ENCODE measurements at regions not wholly inside any gene's neighbourhood (a gene's known extent, or its start where the extent isn't known, plus 50 kb on each side); places are given as distances from the start of the nearest gene placed in this dataset.

DNA sequence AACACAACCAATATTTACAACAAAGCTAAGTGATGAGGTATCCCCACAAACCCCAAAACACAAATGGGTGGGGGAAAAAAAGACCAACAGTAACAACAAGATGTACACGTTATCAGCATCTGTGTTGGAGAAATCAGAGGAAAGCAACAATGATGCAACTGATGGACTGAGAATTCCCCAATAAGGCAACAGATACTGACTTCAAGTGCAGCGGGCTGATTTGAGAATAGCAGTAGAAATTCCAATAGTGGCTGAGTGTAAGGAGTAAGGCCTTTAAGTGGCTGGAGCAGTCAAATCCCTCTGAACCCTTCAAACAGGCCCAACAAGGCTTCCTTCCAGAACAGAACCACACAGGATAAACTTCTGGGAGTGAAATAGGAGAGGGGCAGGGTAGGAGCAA is 97.6 kb downstream of the TM2D1 start:
- no peak for DNase-seq

- no peak for DNase-seq
Measured at GRCh38 chr1:61626816-61627215, 98.1 kb downstream of the TM2D1 start.

DNA sequence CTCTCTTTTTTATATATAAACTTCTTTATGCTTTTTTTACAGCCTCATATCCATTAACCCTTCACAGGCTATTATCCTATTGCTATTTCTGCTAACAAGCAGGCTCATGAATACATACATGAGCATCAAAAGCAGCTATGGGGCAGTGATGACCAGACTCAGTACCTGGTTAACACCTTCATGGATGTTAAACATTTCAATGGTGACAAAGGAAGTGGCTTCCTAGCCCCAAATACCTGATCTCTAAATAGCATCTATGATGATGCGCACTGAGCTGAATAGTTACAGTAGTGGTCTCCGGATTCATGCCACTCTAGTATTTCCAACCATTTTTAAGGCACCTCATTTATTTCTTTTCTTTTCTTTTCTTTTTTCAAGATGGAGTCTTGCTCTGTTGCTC is 101.1 kb downstream of the TM2D1 start:
- no peak for DNase-seq

DNA sequence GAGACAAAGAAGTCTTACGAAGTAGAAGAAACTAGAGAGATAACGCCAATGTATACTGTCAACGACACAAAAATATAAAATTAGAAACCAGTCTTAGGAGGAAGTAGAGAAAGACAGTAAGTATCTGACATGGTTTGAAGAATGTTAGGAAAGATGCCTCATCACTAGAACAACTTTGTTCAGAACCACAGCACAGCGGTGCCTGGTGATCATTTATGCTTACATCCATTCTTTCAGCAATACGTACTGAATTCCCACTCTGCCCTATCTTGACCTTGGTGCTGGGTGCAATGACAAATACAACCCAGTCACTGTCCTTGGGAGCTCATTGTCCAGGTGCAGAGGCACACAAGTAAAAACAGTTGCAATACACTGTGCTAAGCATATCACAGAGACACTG is 104.4 kb downstream of the TM2D1 start:
- no peak for DNase-seq

DNA sequence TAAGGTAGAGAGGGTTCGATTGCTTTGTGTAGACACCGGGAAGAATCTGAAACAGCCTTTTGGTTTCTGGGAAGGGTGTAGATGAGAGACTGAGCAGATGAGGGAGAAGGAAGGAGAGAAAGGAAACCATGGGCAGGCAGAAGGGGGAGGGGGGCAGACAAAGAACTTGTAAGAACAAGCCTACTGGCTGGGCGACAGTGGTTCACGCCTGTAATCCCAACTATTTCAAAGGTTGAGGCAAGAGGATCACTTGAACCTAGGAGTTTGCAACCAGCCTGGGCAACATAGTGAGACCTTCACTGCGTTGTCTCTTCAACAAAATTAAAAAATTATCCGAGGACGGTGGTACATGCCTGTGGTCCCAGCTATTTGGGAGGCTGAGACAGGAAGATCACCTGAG is 106.2 kb downstream of the TM2D1 start:
- DNase-seq = no peak

DNA sequence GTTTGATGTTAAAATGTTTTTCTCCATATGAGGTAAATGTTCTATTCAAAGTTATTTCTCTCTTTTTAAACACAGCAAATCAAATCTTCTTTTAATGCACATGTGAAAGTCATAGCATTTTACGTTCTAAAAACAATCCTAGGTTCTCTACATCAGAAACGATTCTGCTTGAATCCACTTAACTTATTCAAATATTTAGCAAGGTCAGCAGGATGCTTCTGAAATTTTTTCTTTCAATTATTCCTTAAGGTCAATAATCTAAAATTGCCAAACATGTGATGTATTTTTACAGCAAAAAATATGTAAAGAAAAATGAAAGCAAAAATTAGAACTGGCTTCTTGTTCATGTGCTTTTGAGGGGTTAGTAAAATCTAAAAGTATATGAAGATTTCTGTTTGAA is 106.7 kb downstream of the TM2D1 start:
- no peak for DNase-seq

DNA sequence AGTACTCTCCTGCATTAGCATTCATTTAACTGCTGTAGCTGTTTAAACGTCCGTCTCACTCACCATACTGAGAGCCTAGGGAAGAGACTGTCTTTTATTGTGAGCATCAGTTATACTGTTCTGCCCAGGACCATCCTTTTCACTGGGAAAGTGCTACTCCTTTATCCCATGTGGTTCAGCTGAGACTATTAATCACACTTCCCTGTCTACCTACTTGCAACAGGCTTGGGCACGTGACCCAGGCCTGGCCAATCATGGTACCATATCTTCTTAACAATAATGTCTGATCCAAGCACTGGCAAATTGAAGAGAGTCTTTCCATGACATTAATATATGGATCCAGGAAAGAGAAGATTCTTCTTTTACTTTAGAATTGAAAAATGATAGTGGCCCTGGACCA is 108.1 kb downstream of the TM2D1 start:
- no peak for DNase-seq

DNA sequence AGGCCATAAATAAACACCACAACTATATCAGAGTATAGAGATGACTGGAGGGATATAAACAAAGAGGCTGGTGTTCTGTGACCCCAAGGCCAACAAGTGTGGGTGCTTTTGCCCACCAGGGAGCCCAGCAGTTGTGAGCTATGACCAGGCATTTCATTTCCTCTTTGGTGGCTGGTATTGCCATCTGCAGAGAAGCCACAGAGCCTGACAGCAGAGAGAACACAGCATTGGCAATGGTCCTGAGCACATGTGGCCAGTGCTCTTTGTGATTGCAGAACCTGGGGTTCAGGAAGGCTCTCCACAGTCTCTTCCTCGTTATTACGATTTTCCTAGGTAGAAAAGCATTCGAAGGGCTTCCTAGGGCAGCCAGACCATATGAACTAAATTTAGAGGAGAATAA is 112.3 kb downstream of the TM2D1 start:
- peak in 1 of 2 donors; percentile 1 for DNase-seq

DNA sequence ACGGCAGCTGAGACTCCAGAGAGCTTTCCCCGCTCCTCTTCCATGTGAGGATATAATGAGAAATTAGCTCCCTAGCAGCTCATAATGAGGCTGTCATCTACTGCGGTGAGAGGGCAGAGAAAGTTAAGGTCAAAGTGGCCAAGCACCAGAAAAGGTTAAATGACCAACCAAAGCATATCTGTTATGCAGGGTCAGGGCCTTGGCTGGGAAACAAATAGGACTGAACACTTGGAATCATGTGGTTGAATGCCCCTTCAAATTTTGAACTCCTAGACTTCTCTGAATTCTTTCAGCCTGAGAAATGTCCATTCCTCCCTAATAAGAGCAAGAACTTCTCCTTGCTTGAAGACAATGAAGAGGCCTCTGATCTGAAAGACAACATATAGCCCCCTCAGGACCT is 115.9 kb downstream of the TM2D1 start:
- DNase-seq = no peak

DNA sequence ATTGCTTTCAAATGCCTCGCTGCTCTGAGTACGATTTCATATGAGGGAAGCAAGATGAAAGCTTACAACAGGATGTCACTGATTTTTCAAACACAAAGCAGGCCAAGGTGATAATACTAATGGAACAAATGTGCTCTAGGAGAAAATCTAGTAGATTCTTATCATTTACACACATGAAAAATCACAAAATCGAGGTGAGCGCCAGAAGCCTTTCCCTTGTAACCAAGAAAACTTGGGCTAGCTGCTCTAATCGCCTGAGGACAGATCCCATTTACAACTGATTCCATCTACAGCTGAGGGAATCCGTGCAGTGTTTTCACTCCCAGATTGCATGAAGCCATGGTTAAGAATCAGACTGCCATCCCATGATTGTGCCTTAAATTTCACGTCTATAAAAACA is 117.5 kb downstream of the TM2D1 start:
- no peak for DNase-seq

- no peak for DNase-seq
Measured at GRCh38 chr1:61606448-61607312, 118.3 kb downstream of the TM2D1 start.

DNA sequence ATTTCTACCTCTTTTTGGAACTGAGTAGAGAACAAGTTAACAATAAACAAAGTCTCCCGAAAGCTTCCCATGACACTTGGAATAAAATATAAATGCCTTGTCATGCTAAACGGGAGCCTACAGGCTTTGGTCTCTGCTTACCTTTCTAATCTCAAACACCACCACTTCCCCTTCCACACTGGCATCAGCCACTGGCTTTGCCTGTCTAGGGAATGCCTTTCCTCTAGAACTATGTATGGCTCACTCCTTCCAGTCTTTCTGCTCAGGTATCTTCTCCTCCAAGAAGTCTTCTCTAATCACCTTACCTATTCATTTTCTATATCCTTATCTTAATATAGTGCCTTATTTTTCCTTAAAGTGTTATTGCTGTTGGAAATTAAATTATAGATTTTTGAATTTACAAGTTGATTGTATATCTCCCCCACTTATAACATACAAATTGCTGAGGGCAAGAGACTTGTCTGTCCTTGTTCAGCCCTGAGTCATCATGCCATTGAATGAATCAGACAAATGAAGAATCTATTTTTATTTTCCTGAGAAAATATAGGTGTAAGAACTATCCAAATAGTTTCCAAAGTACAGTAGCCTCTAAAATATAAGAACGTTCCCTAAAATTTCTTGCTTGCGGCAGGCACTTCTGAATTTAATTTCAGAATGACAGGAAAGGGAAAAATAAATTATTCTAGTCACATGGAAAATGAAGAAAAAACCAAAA is 119.2 kb downstream of the TM2D1 start:
- no peak for DNase-seq

- no peak for DNase-seq
Measured at GRCh38 chr1:61604684-61605083, 120.3 kb downstream of the TM2D1 start.

GRCh38 chr1:61604261-61604660 is 120.7 kb downstream of the TM2D1 start:
- no peak for DNase-seq

DNA sequence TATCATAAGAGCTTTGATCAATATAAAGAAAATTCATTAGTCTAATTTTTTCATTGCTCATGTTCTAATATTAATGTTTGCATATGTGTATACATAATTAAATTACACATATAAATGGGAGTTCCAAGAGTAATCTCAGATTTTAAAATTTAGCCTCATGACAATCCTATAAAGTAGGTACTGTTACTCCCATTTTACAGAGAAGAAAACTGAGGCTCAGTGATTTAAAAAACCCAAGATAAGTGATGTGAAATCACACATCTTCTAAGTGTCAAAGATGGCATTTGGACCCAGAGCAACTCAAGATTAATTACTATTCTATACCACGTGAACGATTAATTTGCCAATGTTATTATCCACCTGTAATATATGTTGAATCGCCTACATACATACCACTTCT is 122.3 kb downstream of the TM2D1 start:
- DNase-seq = no peak

DNA sequence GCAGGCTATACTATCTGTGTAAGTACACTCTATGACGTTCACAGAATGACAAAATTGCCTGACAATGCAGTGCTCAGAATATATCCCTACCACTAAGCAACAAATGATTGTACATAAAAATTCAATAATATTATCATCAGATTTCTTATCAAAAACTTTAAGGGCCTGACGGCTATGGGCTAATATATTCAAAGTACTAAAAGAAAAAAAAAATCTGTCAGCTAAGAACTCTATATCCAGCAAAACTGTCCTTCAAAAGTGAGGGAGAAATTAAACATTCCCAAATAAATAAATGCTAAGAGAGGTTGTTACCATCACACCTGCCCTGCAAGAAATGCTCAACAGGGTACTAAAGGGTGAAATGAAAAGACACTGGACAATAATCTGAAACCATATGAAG is 127.3 kb downstream of the TM2D1 start:
- DNase-seq = no peak

DNA sequence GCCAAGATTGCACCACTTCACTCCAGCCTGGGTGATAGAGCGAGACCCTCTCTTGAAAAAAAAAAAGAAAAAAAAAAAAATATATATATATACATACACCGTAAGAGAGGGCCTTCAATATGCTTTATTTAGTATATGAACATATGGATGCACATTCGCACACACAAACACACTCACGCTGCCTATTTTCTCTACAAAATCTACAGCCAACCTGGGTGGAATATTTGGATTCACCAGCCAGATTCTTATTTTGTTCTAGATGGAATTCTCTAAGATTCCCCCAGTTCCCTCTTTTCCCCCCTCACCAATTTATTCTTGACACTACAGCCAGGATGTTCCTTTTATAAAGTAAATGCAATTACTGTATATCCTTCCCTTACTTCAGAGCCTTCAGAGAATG is 131.6 kb downstream of the TM2D1 start:
- no peak for DNase-seq

DNA sequence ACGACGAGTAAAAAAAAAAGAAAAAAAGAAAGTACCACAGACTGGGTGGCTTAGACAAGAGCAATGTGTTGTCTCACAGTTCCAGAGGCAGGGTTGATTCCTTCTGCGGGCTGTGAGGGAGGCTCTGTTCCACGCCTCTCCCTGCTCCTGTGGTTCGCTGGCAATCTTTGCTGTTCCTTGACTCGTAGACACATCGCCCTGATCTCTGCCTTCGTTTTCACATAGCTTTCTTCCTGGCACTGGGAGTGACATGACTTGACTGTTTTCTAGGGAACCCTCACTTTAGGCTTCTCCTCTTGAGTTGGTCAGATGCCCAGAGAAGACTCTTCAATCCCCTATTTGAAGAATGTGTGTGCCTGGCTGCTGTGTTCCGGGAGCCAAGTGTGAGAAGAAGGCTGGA is 133.6 kb downstream of the TM2D1 start:
- no peak for DNase-seq

GRCh38 chr1:61588736-61589672 is 135.9 kb downstream of the TM2D1 start:
- peak; percentile 31 to 51 for DNase-seq

DNA sequence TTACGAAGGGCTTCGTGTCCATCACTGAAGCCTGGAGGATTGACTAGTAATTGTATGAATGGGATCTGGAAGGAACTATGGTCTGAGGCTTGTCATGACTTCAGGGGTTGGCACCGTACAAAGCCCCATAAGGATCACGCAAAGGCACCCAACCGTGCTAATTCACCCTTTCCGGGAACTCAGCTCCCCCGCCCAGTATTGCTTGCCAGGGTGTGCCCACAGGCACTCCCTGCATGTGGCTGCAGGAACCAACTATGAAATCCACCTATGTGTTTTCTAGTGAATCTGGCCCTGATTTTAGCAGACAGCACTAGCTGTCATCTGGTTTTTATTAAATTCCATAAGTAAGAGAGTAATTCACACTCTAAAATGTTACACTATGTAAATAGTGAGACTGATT is 139.2 kb downstream of the TM2D1 start:
- DNase-seq = no peak

DNA sequence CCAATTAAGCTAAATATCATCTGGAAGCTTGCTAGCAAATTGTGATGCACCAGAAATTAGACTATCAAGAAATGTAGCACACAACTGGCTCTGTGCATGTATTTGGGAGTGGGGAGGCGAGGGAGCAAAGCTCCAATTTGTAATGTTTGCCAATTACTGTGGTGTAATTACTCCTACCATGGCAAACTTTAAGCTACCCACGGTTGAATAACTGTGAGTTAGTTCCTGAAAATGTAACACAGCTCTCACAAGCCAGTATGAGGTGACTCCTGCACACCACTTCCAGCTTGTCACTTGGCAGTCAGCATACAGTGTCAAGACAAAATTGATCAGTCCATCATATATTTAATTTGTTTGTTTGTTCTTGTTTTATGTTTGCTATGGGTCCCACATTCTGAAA is 141.2 kb downstream of the TM2D1 start:
- no peak for DNase-seq

- no peak for DNase-seq
Measured at GRCh38 chr1:61581251-61581650, 143.7 kb downstream of the TM2D1 start.

DNA sequence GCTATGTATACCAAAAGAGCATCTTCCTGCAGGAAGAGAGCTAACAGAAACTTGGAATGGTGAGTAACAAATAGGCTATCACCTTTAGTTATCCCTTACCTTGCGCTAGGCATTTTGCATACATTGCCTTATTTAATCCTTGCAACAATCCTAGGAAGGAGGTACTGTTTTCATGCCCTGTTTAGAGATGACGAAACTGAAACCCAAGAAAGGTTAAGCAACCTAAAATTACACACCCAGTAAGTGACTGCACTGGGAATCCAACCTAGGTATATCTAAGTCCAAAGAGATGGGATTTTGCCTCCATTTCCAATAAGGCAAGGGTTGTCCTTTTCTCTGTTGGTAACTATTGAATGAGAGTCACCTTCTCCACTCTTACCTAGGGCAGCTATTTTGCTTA is 144.5 kb downstream of the TM2D1 start:
- DNase-seq = no peak
